ENCODE measurements at regions not wholly inside any gene's neighbourhood (a gene's known extent, or its start where the extent isn't known, plus 50 kb on each side); places are given as distances from the start of the nearest gene placed in this dataset.

- Mint-ChIP-seq H3K4me3 (ENCODE audit: unreplicated experiment) (no peak overlapping the region), H3K27me3 (ENCODE audit: low read depth) (no peaks in the 10 kb centered on the region), H3K9me3 (ENCODE audit: low read depth) (no peaks in the 10 kb centered on the region), H3K27ac (ENCODE audit: unreplicated experiment) (no peak overlapping the region), H3K4me1 (ENCODE audit: low read depth) (no peaks in the 10 kb centered on the region), H3K36me3 (ENCODE audit: low read depth) (no peaks in the 10 kb centered on the region)
- no peak for TF ChIP-seq CTCF (IDR thresholded peaks at IDR 0.05)
- no peak for DNase-seq (ENCODE audit: low spot score)
These were observed 1577.2 kb upstream of the LRRTM3 start for GRCh38 chr10:65348637-65349036.

GRCh38 chr10:65350611-65351010 lies 1575.2 kb upstream of the LRRTM3 start:
- TF ChIP-seq CTCF (IDR thresholded peaks at IDR 0.05), result no peak
- no peaks in the 10 kb centered on the region for H3K9me3 Mint-ChIP-seq (ENCODE audit: low read depth)
- no peak for DNase-seq (ENCODE audit: low spot score)
- no peaks in the 10 kb centered on the region for H3K36me3 Mint-ChIP-seq (ENCODE audit: low read depth)
- H3K27me3 Mint-ChIP-seq (ENCODE audit: low read depth), result no peaks in the 10 kb centered on the region
- H3K4me3 Mint-ChIP-seq (ENCODE audit: unreplicated experiment), result no peak overlapping the region
- no peaks in the 10 kb centered on the region for H3K4me1 Mint-ChIP-seq (ENCODE audit: low read depth)
- H3K27ac Mint-ChIP-seq (ENCODE audit: unreplicated experiment), result no peak overlapping the region

GRCh38 chr10:65355141-65355680 lies 1570.6 kb upstream of the LRRTM3 start:
- H3K27ac Mint-ChIP-seq (ENCODE audit: unreplicated experiment), result no peak overlapping the region
- H3K9me3 Mint-ChIP-seq (ENCODE audit: low read depth), result no peaks in the 10 kb centered on the region
- H3K4me3 Mint-ChIP-seq (ENCODE audit: unreplicated experiment), result no peak overlapping the region
- H3K36me3 Mint-ChIP-seq (ENCODE audit: low read depth), result no peaks in the 10 kb centered on the region
- no peaks in the 10 kb centered on the region for H3K27me3 Mint-ChIP-seq (ENCODE audit: low read depth)
- no peak for TF ChIP-seq CTCF (IDR thresholded peaks at IDR 0.05)
- no peaks in the 10 kb centered on the region for H3K4me1 Mint-ChIP-seq (ENCODE audit: low read depth)
- no peak for DNase-seq (ENCODE audit: low spot score)

- Mint-ChIP-seq H3K4me3 (ENCODE audit: unreplicated experiment) (no peak overlapping the region), H3K27ac (ENCODE audit: unreplicated experiment) (no peak overlapping the region), H3K36me3 (ENCODE audit: low read depth) (no peaks in the 10 kb centered on the region), H3K9me3 (ENCODE audit: low read depth) (no peaks in the 10 kb centered on the region), H3K4me1 (ENCODE audit: low read depth) (no peaks in the 10 kb centered on the region), H3K27me3 (ENCODE audit: low read depth) (no peaks in the 10 kb centered on the region)
- TF ChIP-seq CTCF (IDR thresholded peaks at IDR 0.05), result peak; percentile 82
- no peak for DNase-seq (ENCODE audit: low spot score)
These were observed 1567.3 kb upstream of the LRRTM3 start for GRCh38 chr10:65358565-65358964.

GRCh38 chr10:65360497-65360896 lies 1565.3 kb upstream of the LRRTM3 start:
- H3K27me3 Mint-ChIP-seq (ENCODE audit: low read depth), result no peaks in the 10 kb centered on the region
- H3K9me3 Mint-ChIP-seq (ENCODE audit: low read depth), result no peaks in the 10 kb centered on the region
- DNase-seq (ENCODE audit: low spot score), result no peak
- H3K4me1 Mint-ChIP-seq (ENCODE audit: low read depth), result no peaks in the 10 kb centered on the region
- no peak for TF ChIP-seq CTCF (IDR thresholded peaks at IDR 0.05)
- H3K36me3 Mint-ChIP-seq (ENCODE audit: low read depth), result no peaks in the 10 kb centered on the region
- no peak overlapping the region for H3K4me3 Mint-ChIP-seq (ENCODE audit: unreplicated experiment)
- H3K27ac Mint-ChIP-seq (ENCODE audit: unreplicated experiment), result no peak overlapping the region
